CD4-positive, alpha-beta T cell treated with Interleukin-17A for 4 hours (primary cell): ENCODE measurements at regions not wholly inside any gene's neighbourhood (a gene's known extent, or its start where the extent isn't known, plus 50 kb on each side); places are given as distances from the start of the nearest gene placed in this dataset.
A peak's percentile ranks its signal among the peaks of the same experiment; 100 is the strongest.

Source experiments
- DNase-seq: peaks from one replicate; pipeline ENCODE4 v3.0.0-alpha.2; 2020; ENCODE audit warnings: mixed read lengths

DNA sequence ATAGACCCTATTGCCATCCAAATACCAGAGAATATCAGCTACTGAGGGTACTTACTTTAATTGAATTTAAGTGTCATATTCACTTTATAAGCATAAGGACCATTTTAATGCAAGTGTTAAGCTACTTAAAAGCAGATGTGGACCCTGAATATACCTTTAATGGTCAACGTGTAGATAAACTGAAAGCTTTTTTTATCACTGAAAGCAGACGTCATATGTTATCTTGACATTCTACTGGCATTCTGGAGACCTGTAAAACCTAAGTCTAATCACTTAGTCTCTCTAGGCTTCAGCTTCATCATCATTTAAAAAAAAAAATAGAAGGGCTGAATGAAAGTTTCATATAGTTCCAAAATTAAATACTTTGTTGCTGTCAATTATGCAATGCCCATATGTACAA lies 116.5 kb downstream of the ELAPOR2 start:
- no peak for DNase-seq

DNA sequence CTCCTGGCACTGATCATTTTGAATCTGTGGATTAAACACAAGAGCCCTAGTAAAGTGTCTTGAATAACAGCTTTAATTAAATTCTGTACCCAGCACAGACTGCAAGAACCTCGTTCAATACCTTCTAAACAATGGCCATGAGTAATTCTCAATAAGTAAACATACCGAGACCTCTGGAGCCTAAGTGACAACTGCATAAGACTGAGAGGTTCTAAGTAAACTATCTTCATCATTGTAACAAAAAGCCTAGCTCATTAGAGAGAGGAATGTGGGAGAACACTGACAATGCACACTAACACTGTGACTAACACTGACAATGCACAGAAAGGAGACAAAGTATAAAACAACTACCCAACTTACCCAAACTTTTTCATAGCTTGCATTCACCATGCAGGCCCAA lies 117.4 kb downstream of the ELAPOR2 start:
- no peak for DNase-seq

DNA sequence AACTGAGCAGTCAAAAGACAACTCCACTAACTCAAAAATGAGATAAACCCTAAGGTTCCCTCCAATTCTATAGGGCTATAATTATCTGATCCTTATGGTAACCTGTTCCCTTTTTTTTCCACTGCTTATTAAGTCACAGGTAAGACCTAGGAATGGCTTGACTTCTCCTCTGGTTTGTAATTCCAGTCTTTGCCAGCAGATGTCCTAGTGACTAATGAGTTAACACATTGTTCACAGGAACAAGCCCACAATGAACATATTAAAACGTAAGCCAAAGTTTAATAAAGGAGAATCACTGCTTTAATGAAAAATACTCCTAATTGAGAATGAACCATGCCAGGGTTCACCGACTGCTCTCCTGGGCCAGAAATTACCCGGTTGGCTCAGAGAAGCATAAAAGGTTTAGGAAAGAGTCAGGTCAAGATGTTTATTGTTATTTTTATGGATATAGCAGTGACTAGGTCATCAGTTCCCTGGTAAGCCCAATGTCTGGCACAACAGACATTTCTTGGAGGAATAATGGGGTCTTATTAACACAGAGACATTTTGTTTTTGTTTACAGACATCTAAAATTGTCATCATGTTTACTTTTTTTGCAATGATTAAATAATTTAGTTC lies 120.1 kb downstream of the ELAPOR2 start:
- DNase-seq: peak; percentile 60

DNA sequence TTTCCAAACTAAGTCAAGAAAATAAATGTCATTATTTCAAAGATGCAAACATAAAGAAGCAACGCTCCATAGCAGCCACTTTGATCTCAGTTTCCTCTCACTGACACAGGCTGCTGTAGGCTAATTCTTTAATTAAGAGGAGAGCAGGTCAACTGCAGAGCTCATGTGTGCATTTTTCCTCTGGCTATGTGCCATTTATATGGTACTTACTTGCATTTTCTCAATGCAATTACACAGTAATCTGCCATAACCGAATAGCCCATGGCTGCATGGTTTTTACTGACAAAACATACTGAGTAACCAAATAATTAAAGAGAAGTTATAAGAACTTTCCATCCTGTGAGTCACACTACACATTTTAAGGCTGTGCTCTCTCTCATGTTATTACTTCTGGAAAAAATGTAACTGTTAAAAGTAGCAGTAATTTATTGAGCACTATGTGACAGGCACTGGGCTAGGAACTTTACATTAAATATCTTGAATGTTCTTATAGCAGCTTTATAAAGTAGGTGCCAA lies 122.0 kb downstream of the ELAPOR2 start:
- no peak for DNase-seq

DNA sequence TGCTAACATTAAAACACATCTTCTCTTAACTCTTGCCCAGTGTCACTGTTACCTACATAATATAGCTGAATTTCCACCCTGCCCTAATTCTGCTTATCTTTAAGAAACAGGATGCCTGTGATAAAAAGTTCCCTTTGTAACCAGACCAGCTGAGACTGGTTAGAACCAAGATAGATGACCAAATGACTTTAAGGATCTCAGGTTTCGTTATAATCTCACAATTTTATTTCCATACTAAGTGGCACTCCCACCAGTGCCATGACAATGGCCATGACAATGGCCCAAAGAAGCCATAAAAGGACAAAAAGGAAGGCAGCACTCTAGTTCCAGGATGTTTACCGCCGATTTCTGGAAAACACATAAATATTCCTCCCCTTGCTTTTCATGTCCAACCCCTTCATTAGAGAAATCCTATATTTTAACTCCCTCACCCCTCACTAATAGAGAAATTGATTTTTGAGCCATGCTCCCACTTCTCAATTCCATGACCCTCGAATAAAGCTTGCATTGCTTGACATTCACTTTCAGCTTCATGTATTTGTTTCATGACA lies 126.1 kb downstream of the ELAPOR2 start:
- DNase-seq: no peak

DNA sequence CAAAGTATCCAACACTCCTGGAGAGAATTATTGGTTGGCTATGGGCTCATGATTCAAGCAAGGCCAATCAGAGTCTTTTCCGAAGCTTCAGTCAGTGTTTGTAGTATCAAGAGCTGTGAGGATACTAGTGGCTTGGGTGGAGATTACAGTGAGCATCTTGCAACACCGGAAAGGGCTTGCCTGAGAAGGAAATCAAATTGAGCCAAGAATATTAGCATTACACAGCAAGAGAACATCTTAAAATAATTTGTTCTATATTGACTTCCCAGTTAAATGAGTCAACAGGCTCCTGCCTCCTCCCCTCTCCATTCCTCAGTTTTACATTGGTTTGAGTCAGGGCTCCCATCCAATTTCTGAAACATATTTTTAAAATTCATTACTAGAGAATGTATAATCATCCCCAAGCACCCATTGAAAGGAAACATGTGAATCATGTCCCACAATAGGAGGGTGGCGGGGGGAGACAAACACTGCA lies 127.4 kb downstream of the ELAPOR2 start:
- DNase-seq: no peak

DNA sequence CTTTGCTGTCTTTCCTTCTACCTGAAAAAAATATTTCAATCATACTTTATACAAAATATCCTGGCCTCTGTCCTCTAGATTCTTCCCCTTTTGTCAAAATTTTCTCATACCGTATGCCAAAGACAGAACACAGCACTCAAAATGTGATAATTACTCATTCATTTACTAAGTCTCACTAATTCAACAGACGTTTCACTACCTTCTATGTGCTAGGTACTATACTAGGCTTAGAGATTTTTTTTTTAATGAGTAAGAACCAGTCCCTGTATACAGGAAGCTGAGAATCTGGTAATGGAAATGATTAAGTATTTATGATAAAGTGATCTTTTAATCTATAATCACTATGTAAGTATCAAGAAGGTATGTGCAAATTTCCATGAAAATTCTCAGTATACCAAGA lies 128.0 kb downstream of the ELAPOR2 start:
- no peak for DNase-seq

DNA sequence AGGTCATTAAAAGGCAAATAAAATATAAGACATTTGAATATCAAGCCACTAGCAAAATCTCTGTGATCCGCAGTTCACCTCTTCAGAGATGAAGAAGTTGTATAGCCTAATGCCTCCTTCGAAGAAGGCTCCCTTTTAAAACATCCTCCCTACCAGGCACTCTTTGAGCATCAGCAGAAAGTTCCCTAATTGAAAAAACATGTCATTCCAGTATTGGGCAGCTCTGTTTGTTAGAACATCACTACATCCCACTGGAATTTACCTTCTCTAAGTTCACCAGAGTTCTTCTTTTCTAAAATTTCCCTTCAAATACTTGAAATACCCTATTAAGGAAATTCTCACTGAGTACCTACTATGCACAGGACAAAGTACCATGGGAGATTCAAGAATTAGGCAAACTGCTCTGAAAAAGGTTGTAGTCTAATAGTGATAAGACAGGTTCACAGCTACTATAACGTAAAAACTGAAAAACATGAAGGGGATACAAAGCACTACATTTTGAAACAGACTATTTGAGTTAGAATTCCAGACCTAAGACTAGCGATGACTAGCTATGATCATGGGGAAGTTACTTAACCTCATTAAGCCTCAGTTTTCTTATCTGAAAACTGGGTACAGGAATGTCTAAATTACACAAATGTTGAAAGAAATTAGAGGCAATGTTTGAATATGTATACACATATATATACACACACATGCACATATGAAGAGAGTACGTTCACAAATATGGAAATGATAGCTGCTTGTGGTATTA lies 128.7 kb downstream of the ELAPOR2 start:
- DNase-seq: no peak

DNA sequence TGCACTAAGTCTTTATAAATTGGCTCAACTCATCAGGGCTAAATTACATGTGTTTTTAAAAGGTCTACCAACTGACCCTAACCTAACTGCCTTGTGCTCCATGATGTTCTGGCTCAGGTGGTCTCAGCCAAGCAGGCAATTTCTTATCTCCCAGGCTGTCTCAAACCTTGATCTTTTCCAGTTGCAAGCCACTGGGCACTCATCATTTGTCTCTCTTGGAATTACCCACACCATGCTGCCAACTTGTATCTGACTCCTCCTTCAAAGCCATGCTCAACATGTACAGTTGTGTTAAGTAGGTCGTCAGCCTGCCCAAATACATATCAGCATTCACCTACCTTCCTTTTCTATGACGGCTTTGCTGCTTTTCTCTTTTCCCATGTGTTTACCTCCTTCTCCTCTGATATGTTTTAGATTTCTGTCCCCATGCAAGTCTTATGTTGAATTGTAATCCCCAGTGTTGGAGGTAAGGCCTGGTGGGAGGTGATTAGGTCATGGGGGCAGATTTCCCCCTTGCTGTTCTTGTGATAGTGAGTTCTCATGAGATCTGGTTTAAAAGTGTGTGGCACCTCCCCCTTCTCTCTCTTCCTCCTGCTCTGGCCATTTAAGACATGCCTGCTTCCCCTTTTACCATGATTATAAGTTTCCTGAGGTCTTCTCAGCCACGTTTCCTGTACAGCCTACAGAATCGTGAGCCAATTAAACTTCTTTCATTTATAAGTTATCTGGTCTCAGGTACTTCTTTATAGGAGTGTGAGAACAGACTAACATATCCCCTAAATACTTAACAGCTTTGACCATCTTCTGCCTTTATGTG lies 130.0 kb downstream of the ELAPOR2 start:
- DNase-seq: no peak

DNA sequence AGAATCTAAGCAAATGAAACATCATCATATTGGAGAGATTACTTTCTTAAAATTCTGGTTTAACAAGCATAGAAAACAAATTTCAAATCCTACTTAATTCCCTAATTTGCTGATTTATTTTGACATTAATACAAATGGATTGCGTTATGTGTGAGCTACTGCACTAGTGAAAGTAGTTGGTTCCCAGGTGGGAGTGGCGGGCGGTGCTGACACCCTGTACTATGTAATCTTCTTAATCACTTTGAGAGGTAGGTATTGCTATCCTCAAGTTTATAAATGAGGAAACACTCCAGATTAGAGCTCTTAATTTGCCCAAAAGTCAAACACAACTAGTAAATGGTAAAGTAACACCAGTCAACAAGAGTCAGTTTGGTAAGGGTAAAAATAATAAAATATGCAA lies 131.1 kb downstream of the ELAPOR2 start:
- DNase-seq: no peak

DNA sequence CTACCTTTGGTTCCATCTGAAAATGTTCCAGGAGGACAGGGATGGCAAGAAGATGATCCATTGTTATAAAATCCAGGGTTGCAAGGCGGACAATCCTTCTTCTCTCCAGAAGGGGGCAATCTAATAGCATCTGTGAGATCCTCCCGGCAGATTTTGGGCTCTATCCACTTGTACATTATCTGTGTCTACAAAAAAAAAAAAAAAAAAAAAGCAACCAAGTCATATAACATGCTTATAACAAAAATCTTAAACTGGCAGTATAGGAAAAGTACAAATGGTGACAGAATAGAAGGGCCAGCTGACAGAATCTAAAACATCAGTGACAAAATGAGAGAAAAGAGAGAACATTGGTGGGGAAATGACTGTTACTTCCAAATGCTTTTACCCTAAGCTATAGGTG lies 132.7 kb downstream of the ELAPOR2 start:
- peak; percentile 43 for DNase-seq

DNA sequence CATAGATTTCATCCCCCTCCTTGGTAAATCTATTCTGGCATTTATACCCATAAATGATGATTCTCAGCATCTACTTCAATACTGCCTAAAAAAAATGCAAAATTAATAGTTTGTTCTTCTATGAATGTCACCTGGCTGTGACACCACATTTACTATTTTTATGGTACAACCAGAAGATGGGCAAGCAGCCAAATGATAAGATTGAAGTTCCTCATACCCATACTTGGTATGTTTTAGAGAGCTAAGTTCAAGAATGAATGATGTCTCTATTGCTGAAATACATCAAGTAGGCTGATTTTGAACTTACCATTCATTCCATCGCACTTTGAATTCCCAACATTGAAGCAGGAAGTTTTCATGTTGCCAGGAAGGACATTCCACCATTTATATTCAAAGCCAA lies 134.2 kb downstream of the ELAPOR2 start:
- no peak for DNase-seq

DNA sequence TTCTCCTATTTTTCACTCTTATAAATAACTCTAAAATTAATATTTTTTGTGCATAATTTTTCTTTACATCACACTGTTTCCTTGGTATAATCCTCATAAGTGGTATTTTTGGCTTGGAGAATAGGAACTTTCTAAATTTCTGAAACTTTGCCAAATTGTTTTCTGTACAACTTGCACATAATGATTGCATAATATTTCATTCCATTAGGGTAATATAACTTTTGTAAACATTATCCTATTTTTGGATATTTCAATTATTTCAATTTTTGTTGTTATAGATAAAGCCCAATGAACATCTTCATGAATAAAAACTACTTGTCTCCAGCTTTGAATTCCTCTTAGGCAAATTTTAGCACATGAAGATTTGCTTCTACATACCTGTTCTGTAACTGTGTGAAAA lies 135.9 kb downstream of the ELAPOR2 start:
- no peak for DNase-seq

DNA sequence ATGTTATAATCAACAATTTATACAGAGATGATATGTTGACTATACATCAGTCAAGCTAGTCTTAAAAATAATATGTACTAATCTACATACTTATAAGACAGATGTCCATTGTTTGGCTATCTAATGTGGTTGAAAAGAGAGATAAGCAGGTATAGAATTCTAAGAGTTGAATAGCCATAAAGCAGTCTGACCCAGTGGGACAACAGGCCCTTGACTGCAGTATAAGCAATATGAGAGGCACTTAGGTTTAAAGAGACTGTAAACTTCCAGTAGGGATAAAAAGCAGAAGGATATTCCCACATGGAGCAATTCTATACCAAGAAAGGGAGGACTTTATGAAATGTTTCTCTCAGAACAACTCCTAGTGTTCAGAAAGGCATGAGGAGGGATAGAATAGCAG lies 139.3 kb downstream of the ELAPOR2 start:
- no peak for DNase-seq

DNA sequence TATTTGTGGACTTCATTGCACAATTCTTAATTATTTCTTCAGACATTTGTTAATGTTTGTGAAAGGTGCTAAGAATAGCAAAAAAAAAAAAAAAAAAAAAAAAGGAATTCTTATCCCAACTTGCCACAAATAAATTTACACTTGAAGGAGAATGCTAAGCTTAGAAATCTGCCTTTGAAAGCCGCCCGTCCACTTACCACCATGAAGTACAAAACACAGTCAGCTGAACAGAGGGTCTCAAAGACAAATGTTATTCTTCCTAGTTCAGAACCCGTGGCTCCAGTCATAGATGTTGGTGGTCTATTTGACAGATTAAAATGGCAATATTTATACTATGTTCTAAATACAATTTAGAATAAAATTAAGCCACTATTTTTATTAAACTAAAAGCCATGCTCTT lies 141.2 kb downstream of the ELAPOR2 start:
- no peak for DNase-seq

DNA sequence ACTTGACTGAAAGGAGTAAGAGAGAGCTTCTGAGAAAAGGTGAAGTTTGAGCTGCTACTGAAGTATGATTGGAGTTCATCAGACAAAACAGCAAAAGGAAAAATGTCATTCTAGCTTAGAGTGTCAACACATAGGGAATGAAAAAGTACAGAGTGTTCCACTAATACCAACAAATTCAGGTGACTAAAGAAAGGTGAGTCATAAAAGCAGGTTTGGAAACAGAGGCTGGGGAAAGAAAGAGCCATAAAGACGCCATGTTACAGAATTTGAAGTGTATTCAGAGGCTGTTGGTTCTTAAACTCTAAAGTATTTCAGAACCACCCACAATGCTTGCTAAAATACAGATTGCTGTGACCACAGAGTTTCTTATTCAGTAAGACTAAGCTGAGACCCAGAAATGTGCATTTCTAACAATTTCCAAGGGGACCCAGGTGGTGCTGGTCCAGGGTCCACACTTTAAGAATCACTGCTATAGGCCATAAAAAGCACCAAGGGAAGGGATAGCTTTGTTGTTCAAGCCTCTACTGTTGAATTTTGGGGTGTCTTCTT lies 143.1 kb downstream of the ELAPOR2 start:
- no peak for DNase-seq

DNA sequence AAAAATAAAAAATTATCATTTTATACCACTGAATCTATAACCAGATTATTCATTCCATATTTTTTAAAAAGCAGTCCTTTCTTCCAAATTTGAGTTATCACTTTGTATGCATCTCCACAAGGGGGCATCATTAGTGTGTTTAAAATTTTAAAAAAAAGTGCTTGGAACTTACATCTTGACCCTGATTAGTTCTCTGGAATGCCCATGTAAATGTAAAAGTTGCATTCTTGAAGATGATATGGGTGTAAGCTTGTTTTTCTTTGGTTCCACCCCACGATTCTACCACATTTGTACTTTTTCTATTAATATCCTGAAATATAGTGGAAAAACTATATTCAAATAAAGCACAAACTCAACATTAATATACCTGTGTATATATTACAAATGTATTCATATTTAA lies 144.9 kb downstream of the ELAPOR2 start:
- DNase-seq: no peak
